Activated naive CD8-positive, alpha-beta T cell treated with anti-CD3 and anti-CD28 coated beads, Interleukin-2, amount 50 U/mL, for 24 hours (primary cell): ENCODE measurements at regions not wholly inside any gene's neighbourhood (a gene's known extent, or its start where the extent isn't known, plus 50 kb on each side); places are given as distances from the start of the nearest gene placed in this dataset.

ENCODE experiments used
- ATAC-seq: fragments of 150-1000 bp; cut with Tn5 transposase; one replicate; pipeline ENCODE4 v1.10.0; 2021
- DNase-seq: peaks from one replicate; pipeline ENCODE4 v3.0.0; 2021
- H3K27ac Mint-ChIP-seq: one replicate; pipeline ENCODE4 v1.8.0; 2021; ENCODE audit warnings: mild to moderate bottlenecking, mixed read lengths
- H3K27me3 Mint-ChIP-seq: one replicate; pipeline ENCODE4 v1.8.0; 2021; ENCODE audit warnings: mixed read lengths
- H3K36me3 Mint-ChIP-seq: one replicate; pipeline ENCODE4 v1.8.0; 2021; ENCODE audit warnings: low read depth, mixed read lengths
- H3K4me1 Mint-ChIP-seq: one replicate; pipeline ENCODE4 v1.8.0; 2021; ENCODE audit warnings: mixed read lengths
- H3K4me3 Mint-ChIP-seq: one replicate; pipeline ENCODE4 v1.8.0; 2021; ENCODE audit warnings: mild to moderate bottlenecking, moderate library complexity, mixed read lengths
- H3K9me3 Mint-ChIP-seq: one replicate; pipeline ENCODE4 v1.8.0; 2021; ENCODE audit warnings: mixed read lengths

GRCh38 chr11:128086794-128087193, 500.6 kb downstream of the ETS1 start:
- peaks cover 27% of the 10 kb centered on the region for H3K4me1 Mint-ChIP-seq
- ATAC-seq, result no peak
- H3K27ac Mint-ChIP-seq, result no peak overlapping the region
- no peak for DNase-seq
- H3K9me3 Mint-ChIP-seq, result peaks cover 18% of the 10 kb centered on the region
- peaks cover 10% of the 10 kb centered on the region for H3K36me3 Mint-ChIP-seq
- no peak overlapping the region for H3K4me3 Mint-ChIP-seq
- no peaks in the 10 kb centered on the region for H3K27me3 Mint-ChIP-seq

- DNase-seq (no peak), ATAC-seq (no peak)
- Mint-ChIP-seq H3K4me3 (no peak overlapping the region), H3K4me1 (peaks cover 27% of the 10 kb centered on the region), H3K9me3 (peaks cover 14% of the 10 kb centered on the region), H3K36me3 (peaks cover 6% of the 10 kb centered on the region), H3K27ac (no peak overlapping the region), H3K27me3 (no peaks in the 10 kb centered on the region)
Measured at GRCh38 chr11:128085276-128085675, 502.1 kb downstream of the ETS1 start.

- no peak for ATAC-seq
- no peak overlapping the region for H3K27ac Mint-ChIP-seq
- H3K36me3 Mint-ChIP-seq, result no peaks in the 10 kb centered on the region
- DNase-seq, result no peak
- peaks cover 4% of the 10 kb centered on the region for H3K9me3 Mint-ChIP-seq
- no peaks in the 10 kb centered on the region for H3K27me3 Mint-ChIP-seq
- peaks cover 27% of the 10 kb centered on the region for H3K4me1 Mint-ChIP-seq
- no peak overlapping the region for H3K4me3 Mint-ChIP-seq
Measured at GRCh38 chr11:128082574-128082973, 504.8 kb downstream of the ETS1 start.

GRCh38 chr11:128069665-128070064, 517.7 kb downstream of the ETS1 start:
- peaks cover 1% of the 10 kb centered on the region for H3K4me1 Mint-ChIP-seq
- no peak for ATAC-seq
- H3K9me3 Mint-ChIP-seq, result peaks cover 6% of the 10 kb centered on the region
- DNase-seq, result no peak
- H3K27me3 Mint-ChIP-seq, result no peaks in the 10 kb centered on the region
- H3K36me3 Mint-ChIP-seq, result no peaks in the 10 kb centered on the region
- H3K27ac Mint-ChIP-seq, result no peak overlapping the region
- no peak overlapping the region for H3K4me3 Mint-ChIP-seq

- ATAC-seq (no peak), DNase-seq (no peak)
- Mint-ChIP-seq H3K4me1 (no peaks in the 10 kb centered on the region), H3K36me3 (no peaks in the 10 kb centered on the region), H3K9me3 (peaks cover 19% of the 10 kb centered on the region), H3K27me3 (no peaks in the 10 kb centered on the region), H3K4me3 (no peak overlapping the region), H3K27ac (no peak overlapping the region)
Measured at GRCh38 chr11:128067780-128068179, 519.6 kb downstream of the ETS1 start.

- no peaks in the 10 kb centered on the region for H3K4me1 Mint-ChIP-seq
- no peaks in the 10 kb centered on the region for H3K36me3 Mint-ChIP-seq
- H3K27me3 Mint-ChIP-seq, result no peaks in the 10 kb centered on the region
- peaks cover 19% of the 10 kb centered on the region for H3K9me3 Mint-ChIP-seq
- no peak overlapping the region for H3K4me3 Mint-ChIP-seq
- no peak for ATAC-seq
- no peak overlapping the region for H3K27ac Mint-ChIP-seq
- DNase-seq, result no peak
Measured at GRCh38 chr11:128066399-128066798, 521.0 kb downstream of the ETS1 start.

GRCh38 chr11:128061281-128061871, 526.0 kb downstream of the ETS1 start:
- H3K36me3 Mint-ChIP-seq, result no peaks in the 10 kb centered on the region

GRCh38 chr11:128058580-128059208, 528.7 kb downstream of the ETS1 start:
- no peak for DNase-seq
- peaks cover 5% of the 10 kb centered on the region for H3K9me3 Mint-ChIP-seq
- H3K4me1 Mint-ChIP-seq, result peaks cover 26% of the 10 kb centered on the region
- peak overlapping the region; percentile 2 for H3K27ac Mint-ChIP-seq
- no peak overlapping the region for H3K4me3 Mint-ChIP-seq
- H3K36me3 Mint-ChIP-seq, result no peaks in the 10 kb centered on the region
- ATAC-seq, result peak; percentile 62
- H3K27me3 Mint-ChIP-seq, result no peaks in the 10 kb centered on the region

More at GRCh38 chr11:128061281-128061871, 526.0 kb downstream of the ETS1 start:
- peaks cover 13% of the 10 kb centered on the region for H3K9me3 Mint-ChIP-seq
- H3K27ac Mint-ChIP-seq, result no peak overlapping the region
- no peaks in the 10 kb centered on the region for H3K27me3 Mint-ChIP-seq
- no peak overlapping the region for H3K4me3 Mint-ChIP-seq
- DNase-seq, result no peak
- peaks cover under 1% of the 10 kb centered on the region for H3K4me1 Mint-ChIP-seq
- ATAC-seq, result no peak

GRCh38 chr11:128057786-128058395, 529.5 kb downstream of the ETS1 start:
- H3K4me1 Mint-ChIP-seq, result peaks cover 34% of the 10 kb centered on the region
- no peak for ATAC-seq
- H3K36me3 Mint-ChIP-seq, result peaks cover 4% of the 10 kb centered on the region
- H3K4me3 Mint-ChIP-seq, result no peak overlapping the region
- peaks cover 4% of the 10 kb centered on the region for H3K9me3 Mint-ChIP-seq
- H3K27me3 Mint-ChIP-seq, result no peaks in the 10 kb centered on the region
- H3K27ac Mint-ChIP-seq, result no peak overlapping the region
- no peak for DNase-seq

- peaks cover 53% of the 10 kb centered on the region for H3K4me1 Mint-ChIP-seq
- ATAC-seq, result no peak
- no peaks in the 10 kb centered on the region for H3K27me3 Mint-ChIP-seq
- H3K36me3 Mint-ChIP-seq, result peaks cover 7% of the 10 kb centered on the region
- peaks cover 8% of the 10 kb centered on the region for H3K9me3 Mint-ChIP-seq
- H3K27ac Mint-ChIP-seq, result no peak overlapping the region
- DNase-seq, result no peak
- H3K4me3 Mint-ChIP-seq, result no peak overlapping the region
Measured at GRCh38 chr11:128055576-128056217, 531.7 kb downstream of the ETS1 start.

- H3K9me3 Mint-ChIP-seq, result peaks cover 8% of the 10 kb centered on the region
- H3K36me3 Mint-ChIP-seq, result peaks cover 7% of the 10 kb centered on the region
- ATAC-seq, result no peak
- no peak for DNase-seq
- no peaks in the 10 kb centered on the region for H3K27me3 Mint-ChIP-seq
- H3K27ac Mint-ChIP-seq, result peak overlapping the region; percentile 88
- H3K4me3 Mint-ChIP-seq, result peak overlapping the region; percentile 67
- peaks cover 67% of the 10 kb centered on the region for H3K4me1 Mint-ChIP-seq
Measured at GRCh38 chr11:128053981-128054931, 533.1 kb downstream of the ETS1 start.

GRCh38 chr11:128052912-128053641, 534.3 kb downstream of the ETS1 start:
- peaks cover 8% of the 10 kb centered on the region for H3K9me3 Mint-ChIP-seq
- H3K36me3 Mint-ChIP-seq, result peaks cover 7% of the 10 kb centered on the region
- H3K27me3 Mint-ChIP-seq, result no peaks in the 10 kb centered on the region
- DNase-seq (no peak), ATAC-seq (peak; percentile 48)
- H3K27ac Mint-ChIP-seq, result peak overlapping the region; percentile 88
- peaks cover 75% of the 10 kb centered on the region for H3K4me1 Mint-ChIP-seq
- H3K4me3 Mint-ChIP-seq, result peak overlapping the region; percentile 67

- Mint-ChIP-seq H3K4me3 (no peak overlapping the region), H3K27me3 (no peaks in the 10 kb centered on the region), H3K9me3 (peaks cover 17% of the 10 kb centered on the region), H3K36me3 (peaks cover 10% of the 10 kb centered on the region), H3K27ac (no peak overlapping the region), H3K4me1 (peaks cover 69% of the 10 kb centered on the region)
- DNase-seq (no peak), ATAC-seq (no peak)
Measured at GRCh38 chr11:128048121-128048520, 539.2 kb downstream of the ETS1 start.
